ENCODE measurements at regions not wholly inside any gene's neighbourhood (a gene's known extent, or its start where the extent isn't known, plus 50 kb on each side); places are given as distances from the start of the nearest gene placed in this dataset.

DNA sequence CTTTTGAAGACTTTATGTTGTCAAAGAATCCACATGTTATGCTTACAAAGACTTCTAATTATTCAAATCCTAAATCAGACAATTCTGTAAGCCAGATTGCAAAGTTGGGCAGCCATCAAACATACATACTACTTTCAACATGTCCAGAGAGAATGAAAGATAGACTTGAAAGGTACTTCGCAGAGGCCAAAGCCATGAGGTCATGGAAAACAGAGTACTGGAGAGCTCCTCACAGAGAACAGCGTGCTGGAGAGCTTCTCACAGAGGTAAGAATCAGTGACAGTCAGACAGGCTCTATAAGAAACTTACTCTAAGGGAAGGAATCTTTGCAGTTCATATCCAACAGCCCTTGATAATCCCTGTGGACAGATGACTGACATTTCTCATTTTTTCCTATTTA is 400.2 kb downstream of the GJA1 start:
- DNase-seq: no peak

DNA sequence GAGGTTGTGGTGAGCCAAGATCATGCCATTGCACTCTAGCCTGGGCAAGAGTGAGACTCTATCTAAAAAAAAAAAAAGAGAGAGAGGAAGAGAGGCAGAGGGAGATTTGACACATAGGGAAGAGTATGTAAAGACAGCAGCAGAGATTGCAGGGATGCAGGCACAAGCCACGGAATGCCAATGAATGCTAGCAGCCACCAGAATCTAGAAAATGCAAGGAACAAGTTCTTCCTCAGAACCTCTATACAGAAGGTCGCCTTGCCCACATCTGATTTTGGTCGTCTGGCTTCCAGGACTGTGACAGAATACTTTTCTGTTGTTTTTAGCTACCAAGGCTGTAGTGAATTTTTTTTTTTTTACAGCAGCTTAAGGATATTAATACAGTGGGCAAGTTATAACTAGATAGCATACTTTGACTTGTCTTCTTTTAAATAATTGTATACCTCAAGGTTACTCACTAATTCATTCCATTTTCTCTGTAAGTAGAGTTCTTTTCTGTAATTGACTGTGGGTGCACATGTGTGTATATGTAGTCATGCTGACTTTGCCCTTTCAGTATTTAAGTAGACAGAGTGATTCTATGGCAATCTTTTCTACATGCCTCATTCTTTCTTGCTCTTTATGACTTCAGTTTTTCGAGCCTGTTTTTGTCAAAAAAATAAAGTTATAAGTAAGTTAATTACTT is 402.2 kb downstream of the GJA1 start:
- DNase-seq: no peak

DNA sequence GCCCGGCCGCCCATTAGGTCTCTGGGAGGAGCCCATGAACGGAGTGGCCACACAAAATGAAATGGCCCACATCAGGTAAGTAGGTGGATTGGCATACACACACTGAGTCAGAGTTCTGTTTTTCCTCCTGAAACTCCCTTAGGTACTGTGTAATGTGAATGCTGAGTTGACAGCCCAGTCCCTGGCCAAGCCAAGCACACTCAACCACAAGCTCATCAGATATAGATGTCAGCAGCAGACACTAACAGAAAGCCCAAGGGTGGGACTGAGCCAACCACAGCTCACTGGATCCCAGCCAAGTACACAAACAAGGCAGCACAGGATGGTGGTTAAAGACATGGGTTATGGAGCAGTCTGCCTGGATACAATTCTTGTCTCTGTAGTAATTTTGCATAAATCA is 403.4 kb downstream of the GJA1 start:
- DNase-seq: no peak

DNA sequence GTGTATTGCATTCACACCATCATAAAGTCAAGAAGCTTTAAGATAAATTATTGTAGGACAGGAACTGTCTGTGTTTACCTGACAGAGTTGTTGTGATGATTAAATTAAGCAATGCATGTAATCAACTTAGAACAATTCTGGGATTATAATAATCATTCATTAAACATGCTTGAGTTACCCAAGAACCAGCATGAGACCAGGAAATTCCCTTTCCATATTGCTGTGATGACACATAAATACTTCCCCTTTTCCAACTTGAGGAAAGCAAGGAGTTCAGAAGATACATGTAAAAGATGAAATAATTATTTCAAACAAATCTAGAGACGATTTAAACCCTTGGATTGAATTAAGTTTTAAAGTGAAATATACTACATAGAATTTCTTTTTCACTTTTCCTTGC is 404.4 kb downstream of the GJA1 start:
- DNase-seq: no peak

DNA sequence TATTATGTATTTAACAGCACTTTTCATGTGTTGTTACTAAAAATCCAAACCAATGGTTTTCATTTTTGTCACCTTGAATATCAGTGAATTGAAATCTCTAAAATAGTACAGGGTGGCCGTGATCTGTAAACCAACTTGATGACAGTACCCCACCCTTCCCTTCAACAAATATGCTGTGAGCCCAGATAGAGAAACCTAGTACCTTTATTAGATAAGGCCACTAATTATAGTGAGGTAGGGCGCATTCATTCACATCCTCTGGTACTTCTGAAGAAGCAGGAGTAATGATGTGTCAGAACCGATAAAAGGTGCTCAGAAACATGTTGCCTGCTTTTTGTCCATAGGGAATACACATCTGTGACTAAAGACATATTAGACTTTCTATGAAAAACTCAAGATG is 409.5 kb downstream of the GJA1 start:
- DNase-seq: no peak

DNA sequence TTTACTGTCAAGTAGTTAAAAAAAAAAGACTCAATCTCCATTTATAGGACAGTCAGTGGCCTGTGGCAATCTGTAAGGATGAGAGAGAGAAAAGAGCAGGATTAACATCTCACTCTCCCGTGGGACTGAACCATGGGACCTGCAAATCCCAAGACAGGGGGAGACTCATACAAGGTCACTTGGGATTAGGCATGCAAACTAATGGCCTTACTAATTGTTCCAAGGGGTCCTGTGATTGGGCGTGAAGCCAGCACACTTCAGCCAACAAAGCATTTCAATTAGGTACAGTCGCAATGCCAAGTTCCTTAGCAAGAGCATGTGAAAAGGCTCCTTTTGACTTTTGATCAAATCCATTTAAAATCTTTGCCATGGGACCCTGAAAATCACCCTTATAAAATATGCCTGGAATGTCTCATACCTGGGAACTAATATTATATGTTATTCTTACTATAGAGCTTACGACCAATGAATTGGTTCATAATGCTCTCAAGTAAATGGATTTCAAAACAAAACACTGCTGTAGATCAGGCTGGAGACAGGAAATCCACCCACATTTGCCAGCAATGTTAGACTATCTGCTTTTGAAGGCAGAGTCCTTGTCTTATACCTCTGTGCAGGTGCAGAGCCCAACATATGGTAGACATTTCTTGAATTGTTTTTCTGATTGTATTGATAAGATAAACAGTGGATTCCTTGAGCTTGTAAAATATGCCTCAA is 412.5 kb downstream of the GJA1 start:
- DNase-seq: no peak

DNA sequence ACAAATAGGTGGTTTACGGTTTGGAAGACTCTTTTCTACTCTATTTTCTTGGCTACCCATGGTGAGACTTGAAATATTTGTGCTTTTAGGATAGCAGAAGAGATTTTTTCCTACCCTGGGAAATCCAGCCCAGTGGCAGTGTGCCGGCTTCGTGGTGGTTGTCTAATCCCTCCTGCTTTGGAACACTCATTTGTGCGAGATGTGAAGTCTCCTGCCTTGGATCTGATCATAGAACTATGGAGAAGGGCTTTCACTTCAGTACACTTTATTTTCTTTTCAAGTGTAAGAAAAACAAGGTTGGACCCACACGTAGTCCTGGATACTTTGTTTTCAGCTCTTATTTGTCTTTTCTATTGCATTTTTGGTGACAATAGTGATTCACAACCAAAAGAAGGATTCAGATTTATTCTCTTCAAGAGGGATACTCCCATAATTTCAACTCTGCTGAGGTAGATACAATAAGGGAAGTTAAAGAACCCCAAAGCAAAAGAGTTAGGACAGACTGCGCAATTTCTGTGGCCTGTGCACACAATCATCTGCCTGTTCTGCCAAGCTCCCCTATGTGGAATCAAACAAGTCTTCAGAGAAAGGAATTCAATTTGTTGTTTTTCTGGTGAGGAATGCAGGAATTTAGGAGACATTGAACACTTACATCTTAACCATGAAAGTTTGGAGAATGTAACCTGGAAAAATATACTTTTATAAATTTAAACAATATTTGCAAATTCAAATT is 413.2 kb downstream of the GJA1 start:
- DNase-seq: no peak

DNA sequence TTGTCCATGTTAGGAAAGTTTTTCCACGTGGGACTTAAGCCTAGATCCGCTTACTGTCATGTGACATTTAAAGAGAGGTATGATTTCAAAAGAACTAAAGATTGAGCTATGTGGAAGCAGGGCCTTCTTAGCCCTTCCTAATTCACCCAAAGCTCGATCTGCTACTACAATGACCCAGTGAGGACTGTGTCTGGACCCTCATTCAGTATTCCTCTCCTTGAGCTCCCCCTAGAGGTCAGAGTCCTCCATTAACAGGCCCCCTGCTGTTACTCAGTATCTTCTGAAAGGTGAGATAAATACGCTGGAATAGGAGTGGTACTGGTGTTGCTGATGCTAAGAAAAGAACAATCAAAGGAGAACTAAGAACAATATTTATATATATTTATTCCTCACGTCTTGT is 414.0 kb downstream of the GJA1 start:
- DNase-seq: peak in 1 of 2 donors; percentile 17

DNA sequence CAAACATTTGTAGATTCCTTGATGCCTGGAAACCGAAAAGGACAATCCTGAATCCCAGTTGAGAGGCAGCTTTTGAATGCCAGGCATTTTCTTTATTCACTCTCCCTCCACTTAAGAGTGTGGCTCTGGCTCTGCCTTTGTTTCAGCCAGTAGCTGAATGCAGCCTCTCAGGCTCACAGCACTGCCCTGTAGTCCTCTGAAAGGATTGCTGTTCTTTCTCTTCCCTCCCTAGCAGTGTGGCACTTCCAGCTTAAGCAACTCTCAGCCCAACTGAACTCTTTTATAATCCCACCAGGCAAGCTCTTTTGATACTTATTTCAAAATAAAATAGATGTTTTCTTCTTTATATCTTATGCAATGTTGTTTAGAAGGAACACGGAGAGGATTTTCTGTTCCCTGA is 415.6 kb downstream of the GJA1 start:
- DNase-seq: no peak

DNA sequence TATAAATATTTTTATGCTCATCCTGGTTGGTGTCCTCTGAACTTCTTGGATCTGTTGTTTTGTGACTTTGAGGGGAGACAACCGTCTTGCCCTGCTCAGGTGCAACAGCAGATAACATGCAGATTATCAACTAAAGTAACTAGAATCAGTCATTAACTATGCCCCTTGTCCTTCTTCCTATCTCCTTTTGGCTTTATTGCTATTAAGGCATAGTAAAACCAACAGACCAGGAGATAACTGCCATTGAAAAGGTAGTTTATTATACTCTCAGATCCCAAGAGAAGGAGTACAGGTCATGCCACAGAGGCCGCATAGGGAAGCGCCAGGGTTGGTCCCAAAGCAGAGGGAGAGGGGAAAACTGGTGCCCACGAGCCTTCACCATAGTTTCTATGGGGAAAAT is 418.2 kb downstream of the GJA1 start:
- DNase-seq: no peak

DNA sequence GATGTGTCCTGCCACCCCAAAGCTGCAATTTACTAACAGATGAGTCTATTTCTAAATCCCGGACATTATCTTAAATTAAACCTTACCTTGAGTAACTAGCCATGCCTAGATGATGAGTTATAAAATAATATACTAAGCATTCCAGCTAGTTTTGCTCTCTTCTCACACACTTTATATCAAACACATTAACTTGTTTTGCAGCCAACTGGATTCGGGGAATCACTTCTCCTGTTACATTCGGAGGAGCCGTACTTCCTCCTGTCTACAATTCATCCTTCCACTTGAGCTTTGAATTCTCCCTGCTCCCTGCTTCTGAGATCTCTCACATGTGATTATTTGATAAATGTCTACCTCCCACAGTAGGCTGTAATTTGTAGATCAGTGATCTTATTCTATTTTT is 420.1 kb downstream of the GJA1 start:
- no peak for DNase-seq

DNA sequence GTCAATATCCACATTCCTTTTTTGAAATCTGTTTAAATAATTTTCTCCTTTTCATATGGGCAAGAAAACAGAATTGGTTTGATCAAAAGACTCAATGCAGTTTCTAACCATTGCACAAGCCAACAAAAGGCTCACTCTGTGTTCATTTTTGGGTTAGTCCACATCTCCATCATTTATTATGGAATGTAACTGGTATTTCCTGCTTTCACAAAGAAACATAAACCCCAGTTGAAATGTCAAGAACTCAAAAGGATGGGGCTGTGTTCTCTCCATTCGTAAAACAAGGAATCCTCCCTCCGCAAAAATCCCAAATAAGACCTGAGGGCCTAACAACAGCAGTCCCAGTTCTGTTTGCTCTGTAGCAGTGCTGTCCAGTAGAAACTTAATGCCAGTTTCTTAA is 420.9 kb downstream of the GJA1 start:
- DNase-seq: no peak

DNA sequence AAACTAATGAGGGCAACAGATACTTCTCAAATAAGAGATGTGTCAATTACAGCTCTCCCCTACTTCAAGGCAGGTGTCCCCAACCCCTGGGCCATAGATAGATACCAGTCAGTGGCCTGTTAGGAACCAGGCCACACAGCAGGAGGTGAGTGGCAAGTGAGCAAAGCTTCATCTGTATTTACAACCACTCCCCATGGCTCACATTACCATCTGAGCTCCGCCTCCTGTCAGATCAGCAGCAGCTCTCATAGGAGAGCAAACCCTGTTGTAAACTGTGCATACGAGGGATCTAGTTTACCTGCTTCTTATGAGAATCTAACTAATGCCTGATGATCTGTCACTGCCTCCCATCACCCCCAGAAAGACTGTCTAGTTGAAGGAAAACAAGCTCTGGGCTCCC is 422.1 kb downstream of the GJA1 start:
- no peak for DNase-seq

DNA sequence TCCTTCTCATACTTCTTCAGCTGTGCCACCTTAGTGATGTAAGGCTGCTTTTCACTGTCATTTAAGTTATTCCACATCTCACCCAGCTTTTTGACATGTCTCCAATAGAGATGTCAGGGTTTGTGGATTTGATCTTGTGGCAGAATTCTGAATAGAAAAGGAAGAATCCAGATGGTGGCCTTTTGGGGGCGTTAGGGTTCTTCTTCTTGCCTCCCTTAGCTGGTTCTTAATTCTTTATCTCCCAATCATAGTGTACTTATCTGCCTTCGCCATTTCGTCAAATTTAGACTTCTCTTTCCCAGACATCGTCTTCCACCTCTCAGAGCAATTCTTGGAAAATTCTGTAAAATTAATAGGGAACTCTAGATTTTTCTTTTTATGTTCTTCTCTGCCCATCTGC is 422.9 kb downstream of the GJA1 start:
- no peak for DNase-seq

DNA sequence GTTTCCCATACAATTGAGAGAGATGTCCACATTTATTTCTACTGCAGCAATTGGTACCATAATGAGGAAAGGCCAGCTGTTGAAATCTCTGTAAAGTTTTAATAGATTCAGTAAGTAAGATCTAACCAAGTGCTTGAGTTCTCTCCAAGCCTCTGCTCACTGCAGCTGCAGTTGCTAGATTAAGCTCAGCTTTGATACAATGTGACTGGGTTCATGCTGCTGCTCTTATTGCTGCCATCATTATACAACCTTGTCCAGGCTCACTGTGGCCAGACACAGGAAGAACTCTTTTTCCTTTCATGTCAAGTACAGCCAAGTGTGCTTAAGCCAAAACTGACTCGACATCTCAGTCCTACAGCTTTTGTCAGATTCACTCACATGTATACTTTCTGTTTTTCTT is 423.5 kb downstream of the GJA1 start:
- no peak for DNase-seq

DNA sequence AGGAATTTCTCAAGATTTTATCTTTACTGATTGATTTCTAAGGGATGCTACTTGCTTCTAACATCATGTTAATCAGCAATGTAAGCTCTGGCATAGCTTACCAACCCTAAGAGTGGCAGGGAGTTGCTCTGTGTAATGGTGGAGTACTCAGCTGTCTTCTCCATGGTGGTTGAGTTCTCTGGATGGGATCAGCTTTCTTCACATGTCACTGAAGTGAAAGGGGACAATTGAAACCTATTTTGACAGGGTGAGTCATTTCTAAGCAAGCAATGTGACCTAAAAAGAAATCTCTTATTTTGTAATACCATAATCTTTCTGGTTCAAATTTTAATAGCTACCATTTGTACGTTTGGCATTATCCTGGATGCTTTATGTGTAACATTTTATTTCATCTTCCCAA is 430.4 kb downstream of the GJA1 start:
- no peak for DNase-seq

DNA sequence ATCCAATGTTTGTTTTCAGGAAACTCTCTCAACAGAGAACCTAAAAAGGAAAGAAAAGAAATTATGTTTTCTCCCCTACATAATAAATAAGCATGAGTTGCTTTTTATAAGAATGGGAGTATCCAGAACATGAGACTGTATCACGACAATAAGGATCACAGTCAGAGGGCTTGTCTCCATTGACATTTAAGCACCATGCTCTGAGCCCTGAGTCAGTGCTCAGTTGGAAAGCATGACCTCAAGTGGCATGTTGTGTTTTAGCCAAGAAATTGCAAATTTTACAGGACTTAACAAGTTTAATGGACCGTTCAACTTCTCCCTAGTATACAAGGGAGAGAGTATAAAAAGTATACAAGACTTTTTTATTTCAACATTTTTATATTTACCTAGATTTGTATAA is 431.6 kb downstream of the GJA1 start:
- no peak for DNase-seq

DNA sequence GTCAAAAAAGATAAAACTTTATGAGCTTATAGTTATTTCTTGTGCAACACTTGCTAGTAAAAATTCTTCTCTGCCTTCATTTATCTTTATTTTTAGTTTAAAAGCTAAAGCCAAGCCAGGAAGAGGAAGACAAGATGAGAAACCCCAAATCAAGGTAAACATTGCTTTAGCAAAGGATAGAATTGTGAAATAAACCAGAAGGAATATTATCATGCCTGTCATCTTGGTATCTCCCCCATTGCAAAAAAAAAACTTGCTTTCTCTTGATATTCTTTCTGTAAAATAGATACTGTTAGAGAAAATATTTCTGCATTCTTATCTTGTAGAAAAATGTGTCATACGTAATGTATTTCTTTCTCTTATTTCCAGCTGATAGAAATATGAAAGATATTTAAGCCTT is 432.8 kb downstream of the GJA1 start:
- no peak for DNase-seq

DNA sequence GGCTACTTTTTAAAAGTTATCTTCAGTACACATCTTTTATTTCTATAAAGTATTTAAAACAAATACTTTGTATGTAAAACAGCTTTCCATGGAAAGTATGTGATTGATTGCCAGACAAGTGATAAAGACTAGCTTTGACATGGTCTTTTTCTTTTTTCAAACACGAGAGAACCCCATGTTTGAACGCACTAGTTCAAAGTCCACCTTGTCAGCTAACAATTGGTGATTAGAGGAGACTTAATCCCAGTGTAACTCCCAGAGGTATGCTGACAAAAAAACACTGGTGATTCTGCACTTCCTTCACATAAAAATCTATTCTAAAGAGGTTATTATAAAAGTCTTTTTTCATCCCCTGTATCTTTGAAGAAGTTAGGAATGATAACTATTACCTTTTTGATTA is 438.1 kb downstream of the GJA1 start:
- no peak for DNase-seq

DNA sequence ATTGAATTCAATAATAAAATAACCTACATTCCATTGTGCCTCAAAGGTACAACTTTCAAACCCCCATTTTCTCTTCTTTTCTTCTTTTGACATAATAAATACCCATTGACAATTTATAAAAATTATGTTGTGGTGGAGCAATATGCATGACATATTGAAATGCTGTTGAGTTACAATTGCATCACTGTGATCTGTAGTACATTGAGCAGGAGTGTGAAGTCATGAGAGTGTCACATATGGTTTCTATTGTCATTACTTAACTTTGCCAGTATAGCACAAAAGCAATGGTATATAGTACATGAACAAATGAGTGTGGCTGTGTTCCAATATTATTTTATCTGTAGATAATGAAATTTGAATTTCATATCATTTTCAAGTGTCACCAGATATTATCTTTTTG is 441.3 kb downstream of the GJA1 start:
- no peak for DNase-seq

DNA sequence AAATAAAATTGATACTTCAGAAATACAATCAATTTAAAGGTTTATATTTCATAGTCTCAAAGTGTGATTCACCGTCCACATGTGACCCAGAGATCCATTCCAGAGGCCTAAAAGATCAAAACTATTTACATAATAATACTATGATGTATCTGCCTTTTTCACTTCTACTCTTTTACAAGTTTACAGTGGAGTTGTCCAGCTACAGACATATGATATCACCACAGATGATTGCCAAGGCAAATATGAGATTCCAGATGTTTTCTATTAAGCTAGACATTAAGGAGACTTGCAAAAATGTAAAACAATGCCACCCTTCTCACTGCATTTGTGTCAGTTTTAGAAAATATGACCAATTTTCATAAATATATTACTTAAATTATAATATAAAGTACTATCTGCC is 443.7 kb downstream of the GJA1 start:
- DNase-seq: no peak

DNA sequence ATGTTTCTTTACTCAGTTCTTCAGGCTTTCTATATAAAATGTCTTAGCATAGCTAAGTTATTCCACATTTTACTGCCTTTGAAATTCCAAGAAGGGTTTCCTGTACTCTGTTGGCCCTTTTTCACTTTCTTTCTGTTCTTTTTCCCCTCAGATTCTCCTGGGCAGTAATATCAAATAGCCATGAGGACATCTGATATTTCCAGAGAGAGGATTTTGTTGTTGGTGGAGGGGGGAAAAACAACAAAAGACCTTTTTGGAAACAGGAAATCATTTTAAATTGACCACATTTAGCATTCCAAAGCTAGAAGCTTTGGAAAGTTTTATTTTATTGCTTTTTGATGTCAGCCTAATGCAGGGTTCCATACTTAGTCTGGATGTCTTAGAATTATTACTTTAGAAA is 445.4 kb downstream of the GJA1 start:
- no peak for DNase-seq

DNA sequence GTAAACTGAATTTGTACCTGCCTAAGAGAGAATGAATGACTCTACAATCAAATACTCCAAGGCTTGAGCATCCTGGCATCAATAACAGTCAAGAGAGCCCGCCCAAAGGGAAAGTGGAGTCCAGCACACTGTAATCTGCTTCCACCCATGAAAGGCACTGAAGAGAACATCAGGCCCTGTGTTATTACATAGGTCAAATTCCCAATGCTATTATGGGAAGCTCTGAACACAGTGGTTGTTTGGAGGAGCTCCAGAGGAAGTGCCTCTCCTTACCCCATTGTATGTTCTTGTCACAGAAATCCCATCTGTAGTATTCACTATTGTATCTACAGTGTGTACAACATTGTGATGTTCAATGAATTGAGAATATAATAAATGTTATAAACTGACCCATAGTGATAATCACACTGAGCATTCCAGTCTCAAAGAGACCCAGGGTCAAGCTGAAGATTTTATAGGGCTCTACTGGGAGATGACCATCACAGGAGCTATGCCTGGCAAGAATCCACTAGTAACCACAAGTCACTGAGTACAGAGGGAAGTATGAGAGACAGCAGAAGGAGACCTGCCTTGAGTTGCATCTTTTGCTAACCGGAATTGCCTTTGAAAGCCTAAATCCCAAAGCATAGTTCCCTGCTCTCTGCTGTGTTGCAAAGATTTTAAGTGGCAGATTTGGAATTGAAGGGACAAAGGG is 446.7 kb downstream of the GJA1 start:
- no peak for DNase-seq

DNA sequence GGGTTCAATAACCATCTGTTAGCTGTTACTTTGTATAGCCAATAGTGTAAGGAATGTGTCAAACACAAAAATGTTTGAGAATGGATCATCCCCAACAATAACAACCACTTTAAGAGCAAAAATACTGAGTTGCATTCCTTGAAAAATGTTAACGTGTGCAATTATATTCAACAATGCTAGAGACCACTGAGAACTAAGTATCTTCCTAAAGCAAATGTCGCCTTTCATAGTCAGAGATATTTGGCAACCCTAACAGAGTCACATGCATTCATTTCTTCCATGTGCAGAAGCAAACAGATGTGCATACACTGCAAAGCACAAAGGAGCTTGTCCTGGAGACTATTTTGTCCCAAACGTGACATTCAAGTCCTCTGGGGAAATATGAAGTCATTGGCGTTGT is 448.6 kb downstream of the GJA1 start:
- DNase-seq: no peak

Data from CD4-positive, alpha-beta T cell treated with Interferon alpha-2 for 1 hour (primary cell).